Activated CD4-positive, alpha-beta T cell treated with anti-CD3 and anti-CD28 coated beads for 36 hours (primary cell): ENCODE measurements at regions not wholly inside any gene's neighbourhood (a gene's known extent, or its start where the extent isn't known, plus 50 kb on each side); places are given as distances from the start of the nearest gene placed in this dataset.

Experiments
- ATAC-seq: fragments of 200-7000 bp; cut with Tn5 transposase; one replicate; pipeline ENCODE4 v1.10.0; 2021; ENCODE audit warnings: mild to moderate bottlenecking, moderate library complexity
- CTCF ChIA-PET: fragments of 350-600 bp; sonication (Branson Sonifier 250); formaldehyde crosslinking; loops from one replicate; lab custom pipeline; 2021; ENCODE audit warnings: antibody characterized with exemption; lab: Charles Lee
- POLR2A ChIA-PET: fragments of 350-600 bp; sonication (Branson Sonifier 250); formaldehyde crosslinking; loops from one replicate; lab custom pipeline; 2021; ENCODE audit warnings: antibody characterized with exemption, inconsistent platforms; lab: Charles Lee
- DNase-seq: peaks from one replicate; pipeline ENCODE4 v3.0.0-alpha.2; 2020
- H3K27ac Mint-ChIP-seq: one replicate; pipeline ENCODE4 v1.8.0; 2021; ENCODE audit warnings: mixed read lengths
- H3K27me3 Mint-ChIP-seq: one replicate; pipeline ENCODE4 v1.8.0; 2021; ENCODE audit warnings: mixed read lengths
- H3K36me3 Mint-ChIP-seq: one replicate; pipeline ENCODE4 v1.8.0; 2021; ENCODE audit warnings: low read depth, mixed read lengths
- H3K4me1 Mint-ChIP-seq: one replicate; pipeline ENCODE4 v1.8.0; 2021; ENCODE audit warnings: mixed read lengths
- H3K4me3 Mint-ChIP-seq: one replicate; pipeline ENCODE4 v1.8.0; 2021; ENCODE audit warnings: mild to moderate bottlenecking, moderate library complexity, mixed read lengths
- H3K9me3 Mint-ChIP-seq: one replicate; pipeline ENCODE4 v1.8.0; 2021; ENCODE audit warnings: low read depth, mixed read lengths
- intact Hi-C, 2 experiments: fragments of 100-400 bp; cut with DNase I in 1 of 2; cut with micrococcal nuclease in 1 of 2; formaldehyde crosslinking; loops; one replicate each; pipeline versions ENCODE4 v1.14.2 to v1.15.1; 2022 to 2024; cut with DNase I, micrococcal nuclease

GRCh38 chr2:3960106-3960505, 256.7 kb downstream of the DCDC2C start:
- H3K4me1 Mint-ChIP-seq, result no peaks in the 10 kb centered on the region
- intact Hi-C loops, result loop anchor here in 1 of 2 experiments (5.0 kb wide), 1 partner anchor 1407 kb away; no protein-coding TSS in a partner anchor
- no peaks in the 10 kb centered on the region for H3K9me3 Mint-ChIP-seq
- ChIA-PET POLR2A (no interaction called here), CTCF (interaction anchor here (0.6 to 1.2 kb wide), 5 partner anchors 10 to 1406 kb away, joined by 3 to 4 read pairs (median 3); no protein-coding TSS in a partner anchor)
- DNase-seq, result no peak
- no peaks in the 10 kb centered on the region for H3K36me3 Mint-ChIP-seq
- H3K4me3 Mint-ChIP-seq, result no peak overlapping the region
- H3K27ac Mint-ChIP-seq, result no peak overlapping the region
- H3K27me3 Mint-ChIP-seq, result no peaks in the 10 kb centered on the region
- ATAC-seq, result no peak

DNA sequence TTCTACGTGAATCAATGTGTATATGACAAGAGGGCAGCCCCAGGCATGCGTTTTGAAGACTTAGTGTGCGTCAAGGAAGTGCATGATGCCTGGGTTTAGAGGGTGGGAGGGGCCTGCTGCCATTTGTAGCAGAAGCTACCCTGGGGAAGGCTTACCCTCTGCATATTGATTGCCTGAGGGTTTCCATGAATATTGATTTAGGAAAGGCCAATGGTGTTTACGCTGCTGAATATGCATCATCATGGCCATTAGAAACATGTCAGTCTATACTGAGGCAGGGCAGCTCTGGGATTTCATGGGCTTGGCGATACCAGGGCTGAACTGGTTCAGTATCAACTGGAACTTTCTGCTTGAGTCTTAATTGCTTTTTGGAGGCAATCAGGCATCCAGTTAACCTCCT, 259.3 kb downstream of the DCDC2C start:
- H3K9me3 Mint-ChIP-seq, result no peaks in the 10 kb centered on the region
- DNase-seq (no peak), ATAC-seq (no peak)
- H3K27ac Mint-ChIP-seq, result no peak overlapping the region
- POLR2A ChIA-PET, result no interaction called here
- no peaks in the 10 kb centered on the region for H3K4me1 Mint-ChIP-seq
- no peak overlapping the region for H3K4me3 Mint-ChIP-seq
- intact Hi-C loops, result loop anchor here in 1 of 2 experiments (5.0 kb wide), 1 partner anchor 1405 kb away; no protein-coding TSS in a partner anchor
- no peaks in the 10 kb centered on the region for H3K36me3 Mint-ChIP-seq
- CTCF ChIA-PET, result no interaction called here
- H3K27me3 Mint-ChIP-seq, result no peaks in the 10 kb centered on the region

- Mint-ChIP-seq H3K4me1 (no peaks in the 10 kb centered on the region), H3K27ac (no peak overlapping the region), H3K27me3 (no peaks in the 10 kb centered on the region), H3K9me3 (no peaks in the 10 kb centered on the region), H3K36me3 (no peaks in the 10 kb centered on the region), H3K4me3 (no peak overlapping the region)
- intact Hi-C loops, result no loop called here
- POLR2A ChIA-PET, result no interaction called here
- CTCF ChIA-PET, result interaction anchor here (1.1 kb wide), 1 partner anchor 9 kb away, joined by 3 read pairs; no protein-coding TSS in a partner anchor
- DNase-seq, result no peak
- ATAC-seq, result no peak
Measured at GRCh38 chr2:3965211-3965610, 261.8 kb downstream of the DCDC2C start.

GRCh38 chr2:3965953-3966352, 262.6 kb downstream of the DCDC2C start:
- H3K27me3 Mint-ChIP-seq, result no peaks in the 10 kb centered on the region
- CTCF ChIA-PET, result no interaction called here
- H3K27ac Mint-ChIP-seq, result no peak overlapping the region
- POLR2A ChIA-PET, result no interaction called here
- no peak for ATAC-seq
- no peak overlapping the region for H3K4me3 Mint-ChIP-seq
- intact Hi-C loops, result no loop called here
- no peak for DNase-seq
- no peaks in the 10 kb centered on the region for H3K9me3 Mint-ChIP-seq
- no peaks in the 10 kb centered on the region for H3K36me3 Mint-ChIP-seq
- H3K4me1 Mint-ChIP-seq, result no peaks in the 10 kb centered on the region

GRCh38 chr2:3966470-3966869, 263.1 kb downstream of the DCDC2C start:
- Mint-ChIP-seq H3K27me3 (no peaks in the 10 kb centered on the region), H3K4me3 (no peak overlapping the region), H3K27ac (no peak overlapping the region), H3K4me1 (no peaks in the 10 kb centered on the region), H3K36me3 (no peaks in the 10 kb centered on the region), H3K9me3 (no peaks in the 10 kb centered on the region)
- DNase-seq (no peak), ATAC-seq (no peak)
- ChIA-PET POLR2A (no interaction called here), CTCF (no interaction called here)
- intact Hi-C loops, result no loop called here

DNA sequence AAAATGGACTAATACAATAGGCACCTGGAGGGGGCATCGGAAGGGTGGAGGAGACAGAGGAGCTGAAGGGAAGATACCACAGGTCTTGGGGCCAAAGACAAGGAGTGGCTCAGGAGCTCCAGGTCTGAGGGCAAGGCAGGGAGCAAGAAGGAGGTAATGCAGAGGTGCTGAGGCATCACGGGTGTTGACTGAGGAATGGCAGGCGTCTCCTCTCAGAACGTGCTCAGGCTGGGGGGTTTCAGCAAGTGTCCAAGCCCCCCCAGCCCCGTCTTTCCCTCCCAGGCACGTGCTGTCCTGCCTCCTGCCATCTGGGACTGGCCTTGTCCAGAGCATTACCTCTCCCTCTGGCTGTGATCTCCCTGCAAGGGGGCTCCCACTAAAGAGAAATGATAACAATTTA, 265.4 kb downstream of the DCDC2C start:
- H3K4me3 Mint-ChIP-seq, result no peak overlapping the region
- no peaks in the 10 kb centered on the region for H3K9me3 Mint-ChIP-seq
- H3K27me3 Mint-ChIP-seq, result no peaks in the 10 kb centered on the region

DNA sequence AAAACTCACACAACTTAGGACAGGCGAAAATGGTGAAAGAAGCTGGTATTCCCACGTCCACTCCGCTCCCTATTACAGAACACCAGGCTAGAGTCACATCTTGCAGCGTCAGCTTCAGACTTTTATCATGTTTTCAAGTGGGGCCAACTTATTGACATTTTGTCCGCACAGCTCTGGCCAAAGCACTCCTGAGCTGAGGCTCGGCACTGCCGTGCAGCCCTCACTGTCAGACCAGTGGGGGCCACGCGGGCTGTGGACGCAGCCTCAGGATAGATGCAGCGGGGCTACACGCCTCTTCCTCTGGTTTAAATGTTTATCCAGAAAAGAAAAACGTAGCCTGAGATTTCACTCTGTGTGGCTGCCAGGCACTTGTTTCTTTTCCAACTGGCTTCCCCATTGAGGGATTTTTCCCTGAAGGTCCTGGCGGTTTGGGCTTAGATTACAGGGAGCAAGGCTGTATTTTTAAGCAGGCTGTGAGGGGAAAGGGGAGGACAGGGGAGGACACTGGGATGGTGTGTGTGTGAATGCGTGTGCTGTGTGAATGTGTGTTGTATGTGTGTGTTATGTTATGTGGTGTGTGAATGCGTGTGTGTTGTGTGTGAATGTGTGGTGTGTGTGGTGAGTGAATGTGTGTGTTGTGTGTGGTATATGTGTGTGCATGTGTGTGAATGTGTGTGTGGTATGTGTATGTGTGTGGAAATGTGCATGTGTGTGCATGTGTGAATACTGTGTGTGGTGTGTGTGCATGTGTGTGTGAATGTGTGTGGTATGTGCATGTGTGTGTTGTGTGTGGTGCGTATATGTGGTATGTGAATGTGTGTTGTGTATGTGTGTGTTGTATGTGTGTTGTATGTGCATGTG, 267.6 kb downstream of the DCDC2C start:
- CTCF ChIA-PET, result interaction anchor here (1.1 kb wide), 1 partner anchor 10 kb away, joined by 3 read pairs; no protein-coding TSS in a partner anchor
- H3K9me3 Mint-ChIP-seq, result no peaks in the 10 kb centered on the region
- no peaks in the 10 kb centered on the region for H3K27me3 Mint-ChIP-seq
- DNase-seq, result no peak
- POLR2A ChIA-PET, result no interaction called here
- no peak overlapping the region for H3K27ac Mint-ChIP-seq
- intact Hi-C loops, result no loop called here
- no peaks in the 10 kb centered on the region for H3K36me3 Mint-ChIP-seq
- H3K4me3 Mint-ChIP-seq, result no peak overlapping the region
- no peak for ATAC-seq
- H3K4me1 Mint-ChIP-seq, result no peaks in the 10 kb centered on the region

More for the DNA sequence above, 265.4 kb downstream of the DCDC2C start:
- DNase-seq (no peak), ATAC-seq (no peak)
- intact Hi-C loops, result no loop called here
- H3K4me1 Mint-ChIP-seq, result no peaks in the 10 kb centered on the region
- no peak overlapping the region for H3K27ac Mint-ChIP-seq
- ChIA-PET POLR2A (no interaction called here), CTCF (no interaction called here)
- H3K36me3 Mint-ChIP-seq, result no peaks in the 10 kb centered on the region

GRCh38 chr2:3971652-3972192, 268.3 kb downstream of the DCDC2C start:
- Mint-ChIP-seq H3K36me3 (no peaks in the 10 kb centered on the region), H3K4me3 (no peak overlapping the region), H3K27ac (no peak overlapping the region), H3K27me3 (no peaks in the 10 kb centered on the region), H3K4me1 (no peaks in the 10 kb centered on the region), H3K9me3 (no peaks in the 10 kb centered on the region)
- intact Hi-C loops, result no loop called here
- ChIA-PET POLR2A (no interaction called here), CTCF (no interaction called here)
- DNase-seq (no peak), ATAC-seq (no peak)

DNA sequence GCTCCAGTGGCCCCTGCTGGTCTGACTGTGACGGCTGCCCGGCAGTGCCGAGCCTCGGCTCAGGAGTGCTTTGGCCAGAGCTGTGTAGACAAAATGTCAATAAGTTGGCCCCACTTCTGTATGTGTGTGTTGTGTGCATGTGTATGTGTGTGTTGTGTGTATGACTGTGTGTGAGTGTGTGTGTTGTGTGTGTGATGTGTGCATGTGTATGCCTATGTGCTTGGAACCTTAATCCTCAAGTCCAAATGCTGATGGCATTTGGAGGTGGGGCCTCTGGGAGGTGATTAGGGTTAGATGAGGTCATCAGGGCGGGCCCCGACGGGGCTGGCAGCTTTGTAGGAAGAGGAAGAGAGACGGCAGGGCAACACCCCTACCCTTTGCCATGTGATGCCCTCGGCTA, 269.0 kb downstream of the DCDC2C start:
- H3K27me3 Mint-ChIP-seq, result no peaks in the 10 kb centered on the region
- H3K36me3 Mint-ChIP-seq, result no peaks in the 10 kb centered on the region
- DNase-seq, result no peak
- ChIA-PET CTCF (no interaction called here), POLR2A (no interaction called here)
- H3K27ac Mint-ChIP-seq, result no peak overlapping the region
- H3K4me1 Mint-ChIP-seq, result no peaks in the 10 kb centered on the region
- H3K9me3 Mint-ChIP-seq, result no peaks in the 10 kb centered on the region
- intact Hi-C loops, result no loop called here
- no peak overlapping the region for H3K4me3 Mint-ChIP-seq
- ATAC-seq, result no peak

DNA sequence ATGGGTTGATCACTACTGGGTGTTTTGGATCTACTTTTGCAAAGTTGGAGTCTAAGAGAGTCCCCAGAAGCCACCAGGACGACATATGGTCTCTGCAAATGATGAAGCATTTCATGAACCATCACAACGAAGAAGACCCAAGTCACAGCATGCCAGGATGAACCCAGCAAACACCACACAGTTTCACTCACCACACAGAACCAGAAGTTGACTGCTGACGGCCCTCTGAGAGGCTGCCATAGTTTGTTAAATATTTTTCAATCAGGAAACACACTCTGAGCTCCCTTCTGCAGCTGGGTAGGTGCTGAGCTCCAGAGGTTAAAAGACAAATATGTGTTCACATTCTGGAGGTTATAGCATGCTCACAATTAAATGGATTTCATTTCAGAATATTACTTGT, 271.4 kb downstream of the DCDC2C start:
- POLR2A ChIA-PET, result no interaction called here

GRCh38 chr2:3981446-3981987, 278.1 kb downstream of the DCDC2C start:
- H3K27ac Mint-ChIP-seq, result no peak overlapping the region
- intact Hi-C loops, result no loop called here
- H3K4me3 Mint-ChIP-seq, result no peak overlapping the region
- no peak for DNase-seq
- CTCF ChIA-PET, result no interaction called here
- H3K27me3 Mint-ChIP-seq, result no peaks in the 10 kb centered on the region
- no peak for ATAC-seq
- no peaks in the 10 kb centered on the region for H3K36me3 Mint-ChIP-seq
- POLR2A ChIA-PET, result no interaction called here
- H3K9me3 Mint-ChIP-seq, result no peaks in the 10 kb centered on the region
- H3K4me1 Mint-ChIP-seq, result no peaks in the 10 kb centered on the region

More for the DNA sequence above, 271.4 kb downstream of the DCDC2C start:
- Mint-ChIP-seq H3K4me1 (no peaks in the 10 kb centered on the region), H3K4me3 (no peak overlapping the region), H3K27ac (no peak overlapping the region), H3K27me3 (no peaks in the 10 kb centered on the region), H3K36me3 (no peaks in the 10 kb centered on the region), H3K9me3 (no peaks in the 10 kb centered on the region)
- DNase-seq, result no peak
- CTCF ChIA-PET, result no interaction called here
- intact Hi-C loops, result no loop called here
- no peak for ATAC-seq

GRCh38 chr2:3982160-3982559, 278.8 kb downstream of the DCDC2C start:
- Mint-ChIP-seq H3K36me3 (no peaks in the 10 kb centered on the region), H3K4me1 (no peaks in the 10 kb centered on the region), H3K9me3 (no peaks in the 10 kb centered on the region), H3K27ac (no peak overlapping the region), H3K4me3 (no peak overlapping the region), H3K27me3 (no peaks in the 10 kb centered on the region)
- ATAC-seq (no peak), DNase-seq (no peak)
- ChIA-PET CTCF (no interaction called here), POLR2A (no interaction called here)
- intact Hi-C loops, result no loop called here
